Skin of body (tissue), 1 donor: ENCODE measurements at regions not wholly inside any gene's neighbourhood (a gene's known extent, or its start where the extent isn't known, plus 50 kb on each side); places are given as distances from the start of the nearest gene placed in this dataset.

Experiments used
- DNase-seq: peaks from one replicate; lab custom pipeline; 2025; lab: John Stamatoyannopoulos, UW

DNA sequence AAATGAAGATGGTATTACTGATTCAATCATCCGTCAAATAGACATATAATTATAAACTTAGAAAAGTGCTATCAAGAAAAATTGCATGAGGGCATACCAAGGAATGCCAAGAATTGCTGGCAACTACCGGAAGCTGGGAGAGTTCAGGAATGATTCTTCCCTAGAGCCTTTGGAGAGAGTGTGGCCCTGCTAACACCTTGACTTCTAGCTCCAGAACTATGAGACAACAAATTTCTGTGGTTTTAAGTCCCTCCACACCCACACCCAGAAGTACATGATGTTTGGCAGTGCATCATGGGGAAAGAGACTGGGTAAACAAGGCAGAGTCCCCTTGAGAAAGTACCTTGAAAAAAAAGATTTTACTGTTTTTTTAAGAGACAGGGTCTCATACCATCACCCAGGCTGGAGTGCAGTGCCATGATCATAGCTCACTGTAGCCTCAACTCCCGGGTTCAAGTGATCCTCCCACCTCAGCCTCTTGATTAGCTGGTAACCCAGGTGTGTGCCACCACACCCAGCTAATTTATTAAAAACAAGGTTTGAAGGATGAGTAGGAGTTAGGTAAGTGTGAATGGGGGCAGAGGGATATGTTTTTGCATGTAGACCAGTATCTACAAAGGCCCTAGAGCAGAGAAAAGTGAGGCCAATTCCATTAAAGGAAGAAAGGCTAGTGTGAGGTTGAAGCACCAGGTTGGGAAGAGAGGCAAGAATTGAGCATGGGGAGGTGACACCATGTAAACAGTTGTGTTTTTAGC lies 53.1 kb downstream of the GSX2 start:
- DNase-seq = no peak

DNA sequence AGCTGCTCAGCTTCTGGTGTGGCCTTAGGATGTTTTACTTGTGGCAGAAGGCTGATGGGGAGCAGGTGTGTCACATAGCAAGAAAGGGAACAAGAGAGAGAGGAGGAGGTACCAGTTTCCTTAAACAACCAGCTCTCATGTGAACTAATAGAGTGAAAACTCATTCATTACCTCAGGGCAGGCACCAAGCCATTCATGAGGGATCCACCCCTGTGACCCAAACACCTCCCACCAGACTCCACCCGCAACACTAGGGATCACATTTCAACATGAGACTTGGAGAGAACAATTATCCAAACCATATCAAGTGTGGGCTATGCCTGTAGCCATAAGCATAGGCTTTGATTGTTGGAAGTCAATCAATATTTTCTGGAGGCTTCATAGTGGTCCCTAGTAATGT lies 56.0 kb downstream of the GSX2 start:
- DNase-seq = no peak

DNA sequence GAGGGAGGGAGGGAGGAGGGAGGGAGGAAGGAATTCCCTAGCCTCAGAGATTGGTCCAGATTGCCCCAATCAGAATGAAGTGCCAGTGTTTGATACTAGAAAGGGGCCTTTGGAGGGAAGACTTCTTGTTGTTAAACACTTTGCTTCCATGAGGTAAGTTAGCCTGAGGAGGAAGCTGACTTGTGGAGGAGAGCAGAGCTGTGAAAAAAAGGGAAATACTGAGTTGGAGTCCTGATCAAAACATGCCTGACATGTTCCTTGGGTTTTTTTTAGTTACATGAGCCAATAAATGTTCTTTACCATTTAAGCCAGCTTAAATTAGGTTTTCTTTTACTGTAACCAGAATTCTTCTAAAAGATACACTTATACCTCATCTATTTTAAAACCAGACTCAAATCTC lies 57.6 kb downstream of the GSX2 start:
- DNase-seq = no peak

DNA sequence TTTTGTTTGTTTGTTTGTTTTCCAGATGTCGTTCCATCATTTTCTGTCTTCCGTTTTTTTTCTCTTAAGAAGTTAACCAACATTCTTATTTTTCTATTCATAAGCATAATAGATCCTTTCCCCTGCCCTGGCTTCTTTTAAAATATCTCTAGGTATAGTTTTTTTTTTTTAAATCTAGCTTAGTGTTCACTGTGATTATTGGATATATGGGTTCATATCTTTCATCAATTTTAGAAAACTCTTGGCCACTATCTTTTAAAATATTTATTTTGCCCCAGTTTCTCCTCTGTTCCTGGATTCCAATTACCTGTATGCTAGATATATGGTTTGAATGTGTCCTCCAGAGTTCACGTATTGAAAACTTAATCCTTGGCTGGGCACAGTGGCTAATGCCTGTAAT lies 59.6 kb downstream of the GSX2 start:
- no peak for DNase-seq

DNA sequence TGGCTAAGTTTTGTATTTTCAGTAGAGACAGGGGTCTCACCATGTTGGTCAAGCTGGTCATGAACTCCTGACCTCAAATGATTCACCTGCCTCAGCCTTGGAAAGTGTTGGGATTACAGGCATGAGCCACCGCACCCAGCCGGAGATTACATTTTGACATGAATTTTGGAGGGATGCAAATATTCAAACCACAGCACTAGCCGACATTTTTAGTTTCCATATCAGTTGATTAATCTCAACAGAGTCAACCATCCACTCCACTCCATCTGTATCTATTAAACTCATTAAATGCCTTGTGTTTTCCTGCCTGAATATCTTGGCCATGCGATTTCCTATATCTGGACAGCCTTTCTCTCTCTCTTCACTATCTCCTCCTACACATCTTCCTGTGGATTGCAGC lies 64.1 kb upstream of the PDGFRA start:
- no peak for DNase-seq

DNA sequence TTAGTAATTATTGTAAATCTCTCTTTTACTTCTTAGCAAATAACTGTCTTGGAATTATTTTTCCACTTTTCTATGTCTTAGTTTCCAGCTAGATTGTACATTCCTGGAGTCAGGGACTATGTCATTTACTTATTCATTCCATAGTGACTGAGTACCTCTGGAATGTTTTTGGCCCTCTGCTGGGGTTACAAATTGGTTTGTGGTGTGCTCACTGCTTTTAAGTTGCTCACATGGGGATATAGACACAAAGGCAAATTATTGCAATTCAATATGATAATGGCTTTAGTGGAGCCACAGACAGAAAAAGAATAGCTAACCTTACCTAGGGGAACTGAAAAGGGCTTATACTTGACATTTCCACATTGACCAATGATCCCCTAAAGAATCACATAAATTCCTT lies 63.7 kb upstream of the PDGFRA start:
- peak; percentile 55 for DNase-seq

- no peak for DNase-seq
These were observed 61.6 kb upstream of the PDGFRA start for GRCh38 chr4:54167508-54167907.

DNA sequence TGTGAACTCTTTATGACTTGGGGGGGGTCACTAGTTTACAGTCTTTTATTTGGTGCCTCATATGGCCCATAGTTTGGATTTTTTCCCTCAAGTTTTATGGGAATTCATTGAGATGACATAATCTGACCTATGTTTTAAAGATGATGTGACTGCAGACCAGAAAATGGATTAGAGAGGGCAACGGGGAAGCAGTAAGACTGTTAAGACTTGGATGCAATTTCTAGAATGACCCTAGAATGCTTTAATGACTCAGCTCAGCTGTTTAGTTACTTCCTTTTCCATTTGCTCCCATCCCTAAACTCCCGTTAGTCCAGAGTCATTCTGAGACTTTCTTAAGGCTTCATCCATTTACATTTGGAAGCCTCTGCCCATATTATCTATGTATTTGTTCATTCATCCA lies 59.9 kb upstream of the PDGFRA start:
- no peak for DNase-seq

DNA sequence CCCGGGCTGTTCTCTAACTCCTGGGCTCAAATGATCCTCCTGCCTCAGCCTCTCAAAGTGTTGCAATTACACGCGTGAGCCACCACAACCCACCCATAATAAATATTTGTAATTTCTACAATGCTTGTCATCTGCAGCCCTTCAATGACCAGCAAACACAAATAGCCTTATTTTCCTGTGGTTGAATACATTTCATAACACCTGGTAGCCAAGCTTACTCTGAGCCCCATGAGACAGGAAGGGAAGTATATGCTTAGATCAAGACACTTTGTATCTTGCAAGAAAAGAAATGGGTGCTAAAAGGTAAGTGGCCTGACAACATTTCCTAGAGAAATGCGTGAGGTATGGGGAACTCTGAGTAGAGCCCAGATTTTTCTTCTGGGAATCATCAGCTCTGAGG lies 56.9 kb upstream of the PDGFRA start:
- no peak for DNase-seq

GRCh38 chr4:54173281-54173912 lies 55.7 kb upstream of the PDGFRA start:
- DNase-seq = no peak

GRCh38 chr4:54176202-54176601 lies 52.9 kb upstream of the PDGFRA start:
- DNase-seq = no peak
